Activated CD8-positive, alpha-beta T cell treated with anti-CD3 and anti-CD28 coated beads for 36 hours (primary cell): ENCODE measurements at regions not wholly inside any gene's neighbourhood (a gene's known extent, or its start where the extent isn't known, plus 50 kb on each side); places are given as distances from the start of the nearest gene placed in this dataset.

ENCODE experiments used
- ATAC-seq: fragments of 200-7000 bp; cut with Tn5 transposase; one replicate; pipeline ENCODE4 v1.10.0; 2021; ENCODE audit warnings: mild to moderate bottlenecking, moderate library complexity
- CTCF ChIA-PET: fragments of 350-600 bp; sonication (Branson Sonifier 250); formaldehyde crosslinking; loops from one replicate; lab custom pipeline; 2021; ENCODE audit warnings: antibody characterized with exemption; lab: Charles Lee
- POLR2A ChIA-PET: fragments of 350-600 bp; sonication (Branson Sonifier 250); formaldehyde crosslinking; loops from one replicate; lab custom pipeline; 2021; ENCODE audit warnings: antibody characterized with exemption; lab: Charles Lee
- DNase-seq: peaks from one replicate; pipeline ENCODE4 v3.0.0-alpha.2; 2020
- H3K27ac Mint-ChIP-seq: one replicate; pipeline ENCODE4 v1.8.0; 2021; ENCODE audit warnings: mild to moderate bottlenecking, mixed read lengths
- H3K27me3 Mint-ChIP-seq: one replicate; pipeline ENCODE4 v1.8.0; 2021; ENCODE audit warnings: mixed read lengths
- H3K36me3 Mint-ChIP-seq: one replicate; pipeline ENCODE4 v1.8.0; 2021; ENCODE audit warnings: low read depth, mixed read lengths
- H3K4me1 Mint-ChIP-seq: one replicate; pipeline ENCODE4 v1.8.0; 2021; ENCODE audit warnings: low read depth, mixed read lengths
- H3K4me3 Mint-ChIP-seq: one replicate; pipeline ENCODE4 v1.8.0; 2021; ENCODE audit warnings: mild to moderate bottlenecking, moderate library complexity, mixed read lengths
- H3K9me3 Mint-ChIP-seq: one replicate; pipeline ENCODE4 v1.8.0; 2021; ENCODE audit warnings: mixed read lengths
- intact Hi-C: fragments of 100-400 bp; cut with micrococcal nuclease; formaldehyde crosslinking; loops from one replicate; pipeline ENCODE4 v1.10.0; 2022
- TF ChIP-seq, protein P1 (sequence below): fragments of 200-600 bp; IDR thresholded peaks from one replicate; pipeline ENCODE4 v1.8.0; 2022; ENCODE audit warnings: antibody characterized with exemption, mild to moderate bottlenecking

DNA sequence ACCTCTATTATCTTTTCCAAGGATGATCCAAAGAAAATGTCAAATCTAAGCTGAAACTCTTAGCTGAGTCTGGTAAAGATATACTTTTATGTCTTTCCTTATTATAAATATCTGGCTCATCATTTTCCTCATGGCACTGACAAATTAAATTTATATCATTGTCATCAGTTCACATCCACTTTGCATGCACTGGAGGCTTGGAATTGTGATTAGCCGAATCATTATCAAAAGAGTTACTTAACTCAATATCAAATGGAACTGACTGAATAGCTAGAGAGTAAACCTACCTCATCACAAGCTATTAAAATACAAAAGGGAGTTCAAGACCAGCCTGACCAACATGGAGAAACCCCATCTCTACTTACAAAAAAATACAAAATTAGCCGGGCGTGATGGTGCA is 713.9 kb upstream of the MARCKS start:
- Mint-ChIP-seq H3K9me3 (peaks cover 1% of the 10 kb centered on the region), H3K4me3 (no peak overlapping the region), H3K27ac (no peak overlapping the region), H3K27me3 (no peaks in the 10 kb centered on the region), H3K36me3 (no peaks in the 10 kb centered on the region), H3K4me1 (no peaks in the 10 kb centered on the region)
- ChIA-PET CTCF (no interaction called here), POLR2A (no interaction called here)
- TF ChIP-seq, protein P1, sequence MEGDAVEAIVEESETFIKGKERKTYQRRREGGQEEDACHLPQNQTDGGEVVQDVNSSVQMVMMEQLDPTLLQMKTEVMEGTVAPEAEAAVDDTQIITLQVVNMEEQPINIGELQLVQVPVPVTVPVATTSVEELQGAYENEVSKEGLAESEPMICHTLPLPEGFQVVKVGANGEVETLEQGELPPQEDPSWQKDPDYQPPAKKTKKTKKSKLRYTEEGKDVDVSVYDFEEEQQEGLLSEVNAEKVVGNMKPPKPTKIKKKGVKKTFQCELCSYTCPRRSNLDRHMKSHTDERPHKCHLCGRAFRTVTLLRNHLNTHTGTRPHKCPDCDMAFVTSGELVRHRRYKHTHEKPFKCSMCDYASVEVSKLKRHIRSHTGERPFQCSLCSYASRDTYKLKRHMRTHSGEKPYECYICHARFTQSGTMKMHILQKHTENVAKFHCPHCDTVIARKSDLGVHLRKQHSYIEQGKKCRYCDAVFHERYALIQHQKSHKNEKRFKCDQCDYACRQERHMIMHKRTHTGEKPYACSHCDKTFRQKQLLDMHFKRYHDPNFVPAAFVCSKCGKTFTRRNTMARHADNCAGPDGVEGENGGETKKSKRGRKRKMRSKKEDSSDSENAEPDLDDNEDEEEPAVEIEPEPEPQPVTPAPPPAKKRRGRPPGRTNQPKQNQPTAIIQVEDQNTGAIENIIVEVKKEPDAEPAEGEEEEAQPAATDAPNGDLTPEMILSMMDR: no peak
- intact Hi-C loops: no loop called here
- ATAC-seq (no peak), DNase-seq (no peak)

DNA sequence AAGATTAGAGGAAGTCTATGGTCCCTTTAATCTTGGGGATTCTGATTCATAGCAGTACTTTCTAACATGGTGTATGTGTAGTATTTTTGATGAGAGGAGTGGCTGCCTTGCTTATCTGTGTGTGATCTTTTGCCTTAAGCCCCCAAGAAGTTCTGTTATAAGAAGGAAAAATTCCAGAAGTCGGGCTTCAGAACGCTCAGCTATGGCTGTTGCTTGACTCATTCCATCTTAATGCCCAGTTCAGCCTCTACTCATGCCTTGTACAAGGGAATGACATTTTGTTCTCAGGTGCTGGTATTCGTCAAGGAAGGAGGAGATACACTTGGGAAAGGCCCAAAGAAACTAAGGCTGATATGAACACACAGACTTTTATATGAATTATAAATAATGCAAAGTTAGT is 713.0 kb upstream of the MARCKS start:
- Mint-ChIP-seq H3K4me3 (no peak overlapping the region), H3K27me3 (no peaks in the 10 kb centered on the region), H3K9me3 (peaks cover 1% of the 10 kb centered on the region), H3K36me3 (no peaks in the 10 kb centered on the region), H3K27ac (no peak overlapping the region), H3K4me1 (no peaks in the 10 kb centered on the region)
- TF ChIP-seq, protein P1: no peak
- DNase-seq (no peak), ATAC-seq (no peak)
- ChIA-PET CTCF (no interaction called here), POLR2A (no interaction called here)
- intact Hi-C loops: no loop called here

DNA sequence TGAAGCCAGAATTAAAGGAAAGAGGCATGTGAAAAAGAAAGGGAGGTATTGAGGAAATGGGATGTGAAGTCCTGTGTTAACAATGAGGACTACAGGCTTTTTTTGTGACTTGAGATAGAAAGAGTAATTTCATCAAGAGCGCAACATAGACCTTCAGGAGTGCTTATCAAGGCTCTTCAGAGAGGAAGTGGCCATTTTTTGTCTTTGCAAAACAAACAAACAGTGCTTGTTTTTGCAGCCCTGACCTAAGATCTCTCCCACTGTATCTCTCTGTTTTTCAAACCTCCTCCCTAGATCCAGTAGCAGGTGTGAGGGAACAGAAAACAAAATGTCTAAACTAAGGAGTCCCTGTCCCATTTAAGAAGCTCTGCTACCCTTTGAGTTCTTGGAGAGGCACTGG is 710.3 kb upstream of the MARCKS start:
- TF ChIP-seq, protein P1: no peak
- DNase-seq: no peak
- POLR2A ChIA-PET: no interaction called here
- Mint-ChIP-seq H3K27me3 (no peaks in the 10 kb centered on the region), H3K36me3 (no peaks in the 10 kb centered on the region), H3K4me3 (no peak overlapping the region), H3K9me3 (peaks cover 1% of the 10 kb centered on the region), H3K27ac (no peak overlapping the region), H3K4me1 (no peaks in the 10 kb centered on the region)
- no peak for ATAC-seq
- CTCF ChIA-PET: no interaction called here
- intact Hi-C loops: no loop called here

DNA sequence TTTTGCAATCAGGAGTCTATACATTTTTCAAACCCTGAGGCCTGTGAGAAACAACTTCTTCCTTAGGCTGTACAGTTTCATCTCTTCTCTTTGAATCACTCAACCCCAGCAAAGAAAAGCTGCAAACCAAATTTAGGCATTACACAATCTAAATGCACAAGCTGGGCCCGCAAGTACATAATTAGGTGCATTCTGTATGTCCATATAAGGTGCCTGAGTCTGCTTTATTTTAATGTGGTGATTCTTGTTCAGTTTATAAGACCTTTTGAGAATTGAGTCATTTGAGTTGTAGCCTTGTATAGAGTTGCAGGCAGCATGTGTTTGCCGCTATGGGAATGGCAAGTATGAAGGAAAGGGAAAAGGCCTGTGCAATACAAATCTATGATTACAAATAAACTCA is 709.6 kb upstream of the MARCKS start:
- DNase-seq (no peak), ATAC-seq (no peak)
- TF ChIP-seq, protein P1: no peak
- Mint-ChIP-seq H3K27me3 (no peaks in the 10 kb centered on the region), H3K4me1 (no peaks in the 10 kb centered on the region), H3K27ac (no peak overlapping the region), H3K4me3 (no peak overlapping the region), H3K36me3 (no peaks in the 10 kb centered on the region), H3K9me3 (peaks cover 1% of the 10 kb centered on the region)
- intact Hi-C loops: no loop called here
- ChIA-PET POLR2A (no interaction called here), CTCF (no interaction called here)

DNA sequence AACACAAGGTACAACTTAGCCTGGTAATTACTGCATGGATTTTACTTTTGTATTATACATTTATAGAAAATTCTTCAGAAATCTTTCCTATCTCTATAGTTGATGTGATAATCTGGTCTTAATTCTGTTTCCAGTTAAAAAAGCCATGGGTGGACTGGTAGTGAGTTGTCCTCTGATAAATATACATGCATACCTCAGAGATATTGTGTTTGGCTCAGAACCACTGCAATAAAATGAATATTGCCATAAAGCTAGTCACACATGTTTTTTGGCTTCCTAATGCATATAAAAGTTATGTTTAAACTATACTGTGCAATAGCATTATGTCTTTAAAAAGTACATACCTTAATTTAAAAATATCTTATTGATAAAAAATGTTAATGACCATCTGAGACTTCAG is 708.6 kb upstream of the MARCKS start:
- TF ChIP-seq, protein P1: no peak
- ChIA-PET CTCF (no interaction called here), POLR2A (no interaction called here)
- DNase-seq: no peak
- Mint-ChIP-seq H3K4me1 (no peaks in the 10 kb centered on the region), H3K9me3 (peaks cover 4% of the 10 kb centered on the region), H3K4me3 (no peak overlapping the region), H3K36me3 (no peaks in the 10 kb centered on the region), H3K27me3 (no peaks in the 10 kb centered on the region), H3K27ac (no peak overlapping the region)
- intact Hi-C loops: no loop called here
- no peak for ATAC-seq
